ENCODE measurements at regions not wholly inside any gene's neighbourhood (a gene's known extent, or its start where the extent isn't known, plus 50 kb on each side); places are given as distances from the start of the nearest gene placed in this dataset.

DNA sequence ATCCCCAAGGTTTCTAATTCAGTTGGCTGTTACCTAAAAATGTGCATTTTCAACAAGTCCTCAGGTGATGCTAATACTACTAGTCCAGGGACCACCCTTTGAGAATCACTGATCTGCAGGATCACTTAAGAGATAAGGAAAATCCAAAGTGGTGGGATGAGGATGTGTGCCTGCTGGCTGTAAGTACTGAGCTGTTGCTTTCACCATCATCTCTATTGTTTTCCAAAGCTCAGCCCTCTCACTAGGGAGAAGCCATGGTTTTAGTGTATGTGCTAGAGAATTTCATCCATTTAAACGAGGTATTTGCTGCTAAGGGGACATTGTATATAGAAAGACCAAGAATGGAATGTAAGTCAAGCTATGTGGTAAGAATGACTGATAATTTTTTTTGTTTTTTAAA is 202.3 kb downstream of the KIF21A start:
- no peaks in the 10 kb centered on the region for H3K9me3 Mint-ChIP-seq
- DNase-seq (no peak), ATAC-seq (no peak)
- no peak overlapping the region for H3K27ac Mint-ChIP-seq
- no peaks in the 10 kb centered on the region for H3K27me3 Mint-ChIP-seq
- H3K4me3 Mint-ChIP-seq = no peak overlapping the region
- H3K4me1 Mint-ChIP-seq = no peaks in the 10 kb centered on the region

DNA sequence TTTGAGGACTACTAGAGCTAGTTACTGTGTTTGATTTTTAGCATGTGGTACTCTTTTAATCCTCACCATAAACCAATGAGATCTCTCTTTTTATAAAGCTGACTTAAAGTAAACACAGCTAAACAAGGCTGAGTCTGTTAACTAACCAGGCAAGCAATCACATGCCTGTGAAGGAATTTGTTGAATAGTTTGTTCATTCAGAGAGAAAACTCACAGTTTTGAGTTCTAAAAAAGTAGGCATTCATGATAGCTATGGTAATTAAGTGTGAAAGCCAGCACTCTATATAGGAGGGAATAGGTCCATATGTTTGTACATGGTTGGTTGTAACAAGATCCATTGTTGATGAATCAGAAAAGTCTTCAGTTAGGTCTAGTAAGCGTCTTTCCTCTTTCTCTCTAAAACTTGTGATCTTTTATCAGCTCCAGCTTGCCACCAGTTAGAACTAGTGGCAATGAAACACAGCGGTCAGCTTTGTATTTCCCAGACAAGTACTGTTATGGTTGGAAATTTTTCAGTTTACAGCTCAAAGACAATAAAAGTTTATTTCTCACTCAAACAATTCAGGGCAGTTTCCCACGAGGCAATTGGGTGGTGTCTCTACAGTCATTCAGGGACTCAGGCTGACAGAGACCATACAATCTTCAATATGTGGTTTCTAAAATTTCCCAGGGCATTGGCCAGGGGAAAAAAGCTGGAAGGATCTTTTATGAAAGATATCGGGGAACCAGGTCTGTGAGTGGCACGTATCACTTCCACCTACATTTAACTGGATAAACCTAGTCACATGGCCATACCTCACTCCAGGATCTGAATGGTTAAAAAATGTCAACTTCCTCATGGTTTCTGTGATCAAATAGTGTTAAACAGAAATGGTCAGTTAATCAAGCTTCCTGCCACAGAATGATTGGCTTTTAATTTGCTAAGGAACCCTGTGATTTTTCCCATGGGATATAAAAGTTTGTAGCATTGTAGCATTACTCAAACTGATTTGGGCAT is 203.1 kb downstream of the KIF21A start:
- Mint-ChIP-seq H3K4me3 (no peak overlapping the region), H3K27ac (no peak overlapping the region), H3K4me1 (no peaks in the 10 kb centered on the region), H3K9me3 (no peaks in the 10 kb centered on the region), H3K27me3 (no peaks in the 10 kb centered on the region)
- no peak for DNase-seq
- no peak for ATAC-seq

GRCh38 chr12:39237004-39237403 is 205.9 kb downstream of the KIF21A start:
- DNase-seq = no peak
- Mint-ChIP-seq H3K27ac (no peak overlapping the region), H3K27me3 (no peaks in the 10 kb centered on the region), H3K9me3 (no peaks in the 10 kb centered on the region), H3K4me1 (no peaks in the 10 kb centered on the region), H3K4me3 (no peak overlapping the region)
- no peak for ATAC-seq

- H3K27me3 Mint-ChIP-seq = no peaks in the 10 kb centered on the region
- DNase-seq = no peak
- H3K4me3 Mint-ChIP-seq = no peak overlapping the region
- peak; percentile 49 for ATAC-seq
- H3K27ac Mint-ChIP-seq = no peak overlapping the region
- no peaks in the 10 kb centered on the region for H3K9me3 Mint-ChIP-seq
- no peaks in the 10 kb centered on the region for H3K4me1 Mint-ChIP-seq
These were observed 206.7 kb downstream of the KIF21A start for GRCh38 chr12:39235990-39236767.

GRCh38 chr12:39230086-39230485 is 212.8 kb downstream of the KIF21A start:
- ATAC-seq (no peak), DNase-seq (no peak)
- H3K9me3 Mint-ChIP-seq = peaks cover 7 to 10% of the 10 kb centered on the region in 2 donors
- no peaks in the 10 kb centered on the region for H3K27me3 Mint-ChIP-seq
- no peaks in the 10 kb centered on the region for H3K4me1 Mint-ChIP-seq
- H3K27ac Mint-ChIP-seq = no peak overlapping the region
- H3K4me3 Mint-ChIP-seq = no peak overlapping the region

DNA sequence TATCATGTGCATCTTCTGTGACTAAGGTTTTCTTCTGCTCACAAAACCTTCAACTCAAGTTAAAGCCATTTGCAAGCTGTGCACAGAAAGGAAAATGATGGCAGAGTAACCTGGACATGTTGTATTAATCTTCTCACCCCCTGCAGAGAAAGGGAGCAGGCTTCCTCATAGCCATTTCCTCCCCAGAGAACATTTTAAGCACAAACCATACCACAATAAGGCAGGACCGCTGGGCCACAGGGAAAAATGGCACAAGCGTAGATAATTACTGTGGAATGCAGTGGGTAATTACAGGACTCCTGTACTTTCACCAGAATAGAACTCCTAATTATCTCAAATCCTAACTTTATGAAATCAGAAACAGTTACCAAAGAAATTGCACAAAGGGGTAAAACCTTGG is 215.7 kb downstream of the KIF21A start:
- no peak overlapping the region for H3K27ac Mint-ChIP-seq
- no peaks in the 10 kb centered on the region for H3K4me1 Mint-ChIP-seq
- ATAC-seq (no peak), DNase-seq (no peak)
- no peaks in the 10 kb centered on the region for H3K27me3 Mint-ChIP-seq
- peaks cover 14 to 23% of the 10 kb centered on the region in 2 donors for H3K9me3 Mint-ChIP-seq
- no peak overlapping the region for H3K4me3 Mint-ChIP-seq

DNA sequence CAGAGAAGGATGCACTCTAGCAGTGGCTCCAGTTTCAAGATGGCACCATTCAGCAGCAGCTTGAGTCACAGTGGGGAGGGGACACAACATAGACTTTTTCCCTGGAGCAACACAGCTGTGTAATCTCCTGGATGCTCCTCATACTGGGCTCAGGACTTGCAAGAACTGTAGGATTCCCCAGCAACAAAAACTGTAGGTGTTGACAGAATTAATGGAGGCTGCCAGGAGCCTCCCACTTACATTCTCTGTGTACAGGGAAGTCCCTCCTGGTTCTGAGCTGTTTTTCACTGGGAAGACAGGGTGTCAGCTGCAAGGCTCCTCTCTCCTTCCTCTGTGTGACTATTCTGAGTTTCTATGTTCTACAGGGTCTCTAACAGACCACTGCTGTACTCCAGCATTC is 217.9 kb downstream of the KIF21A start:
- H3K4me1 Mint-ChIP-seq = no peaks in the 10 kb centered on the region
- no peak for ATAC-seq
- peaks cover 5 to 30% of the 10 kb centered on the region in 2 donors for H3K9me3 Mint-ChIP-seq
- H3K27me3 Mint-ChIP-seq = no peaks in the 10 kb centered on the region
- no peak for DNase-seq
- no peak overlapping the region for H3K4me3 Mint-ChIP-seq
- no peak overlapping the region for H3K27ac Mint-ChIP-seq

GRCh38 chr12:39205969-39206368 is 237.0 kb downstream of the KIF21A start:
- Mint-ChIP-seq H3K4me3 (no peak overlapping the region), H3K27me3 (no peaks in the 10 kb centered on the region), H3K27ac (no peak overlapping the region), H3K9me3 (peaks cover 21 to 25% of the 10 kb centered on the region in 2 donors), H3K4me1 (no peaks in the 10 kb centered on the region)
- DNase-seq = no peak
- no peak for ATAC-seq

DNA sequence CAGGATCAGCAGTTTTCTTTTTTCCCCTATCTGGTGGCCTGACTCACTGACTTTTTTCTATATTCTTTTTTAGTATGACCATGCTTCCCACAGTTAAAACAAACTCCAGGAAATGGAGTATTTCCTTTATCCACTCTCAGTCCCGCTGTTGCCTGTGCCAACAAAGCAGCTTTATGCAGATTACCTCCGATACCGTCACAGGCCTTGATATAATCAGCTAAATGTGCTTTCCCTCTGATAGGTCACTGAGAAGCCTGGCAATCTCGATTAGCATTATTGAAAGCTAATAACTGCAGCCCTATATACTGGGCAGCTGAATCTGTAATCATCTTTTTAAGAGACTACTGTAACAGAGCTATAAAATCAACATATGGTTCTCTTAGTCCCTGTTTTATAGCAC is 243.6 kb downstream of the KIF21A start:
- Mint-ChIP-seq H3K27ac (no peak overlapping the region), H3K27me3 (no peaks in the 10 kb centered on the region), H3K4me1 (no peaks in the 10 kb centered on the region), H3K9me3 (peaks cover 3 to 13% of the 10 kb centered on the region in 2 donors), H3K4me3 (no peak overlapping the region)
- ATAC-seq (no peak), DNase-seq (no peak)

GRCh38 chr12:39188689-39189088 is 254.2 kb downstream of the KIF21A start:
- Mint-ChIP-seq H3K9me3 (no peaks in the 10 kb centered on the region), H3K27me3 (no peaks in the 10 kb centered on the region), H3K4me1 (no peaks in the 10 kb centered on the region), H3K4me3 (no peak overlapping the region), H3K27ac (no peak overlapping the region)
- no peak for ATAC-seq
- DNase-seq = no peak

- no peak for DNase-seq
- H3K4me3 Mint-ChIP-seq = no peak overlapping the region
- no peaks in the 10 kb centered on the region for H3K27me3 Mint-ChIP-seq
- ATAC-seq = no peak
- no peaks in the 10 kb centered on the region for H3K4me1 Mint-ChIP-seq
- H3K9me3 Mint-ChIP-seq = no peaks in the 10 kb centered on the region
- no peak overlapping the region for H3K27ac Mint-ChIP-seq
These were observed 256.2 kb downstream of the KIF21A start for GRCh38 chr12:39186744-39187143.

DNA sequence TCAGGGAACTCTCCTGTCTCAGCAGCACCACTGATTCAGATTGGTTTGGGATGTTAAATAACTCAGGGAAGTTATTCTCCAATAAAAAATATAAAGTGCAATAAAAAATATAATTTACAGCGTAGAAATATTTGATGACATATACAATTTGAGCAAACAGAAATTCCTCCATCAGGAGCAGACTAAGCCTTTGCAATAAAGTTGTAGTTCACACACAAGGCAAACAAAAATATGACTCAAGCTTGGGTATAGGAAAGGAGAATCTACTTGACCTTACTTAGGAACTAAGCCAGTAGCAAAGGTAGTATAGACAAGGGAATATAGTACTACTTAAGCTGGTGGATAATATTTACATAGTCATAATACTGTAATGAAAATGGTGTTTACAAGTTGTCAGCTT is 264.1 kb downstream of the KIF21A start:
- no peak for ATAC-seq
- Mint-ChIP-seq H3K4me3 (no peak overlapping the region), H3K9me3 (no peaks in the 10 kb centered on the region), H3K4me1 (no peaks in the 10 kb centered on the region), H3K27me3 (no peaks in the 10 kb centered on the region), H3K27ac (no peak overlapping the region)
- no peak for DNase-seq

- no peaks in the 10 kb centered on the region for H3K9me3 Mint-ChIP-seq
- no peak for ATAC-seq
- no peaks in the 10 kb centered on the region for H3K27me3 Mint-ChIP-seq
- DNase-seq = no peak
- H3K27ac Mint-ChIP-seq = no peak overlapping the region
- H3K4me1 Mint-ChIP-seq = no peaks in the 10 kb centered on the region
- no peak overlapping the region for H3K4me3 Mint-ChIP-seq
These were observed 266.6 kb downstream of the KIF21A start for GRCh38 chr12:39176356-39176755.

DNA sequence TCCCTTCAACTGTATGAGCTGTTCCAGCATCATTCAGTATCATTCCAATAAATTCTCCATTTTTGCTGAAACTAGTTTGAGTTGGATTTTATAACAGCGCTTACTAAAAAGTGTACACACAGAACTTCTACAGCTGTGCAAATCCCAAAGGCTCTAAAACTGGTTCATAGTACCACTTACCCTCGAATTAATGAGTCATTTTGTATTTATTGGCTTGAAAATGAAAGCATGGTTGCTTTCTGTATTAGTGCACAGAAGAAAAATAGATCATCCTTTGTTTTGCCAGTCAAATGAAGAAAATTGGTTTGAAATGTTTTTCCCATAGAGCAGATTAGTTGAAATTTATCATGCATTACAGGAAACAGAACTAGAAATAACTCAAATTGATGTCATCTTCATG is 268.3 kb upstream of the CPNE8 start:
- Mint-ChIP-seq H3K27me3 (no peaks in the 10 kb centered on the region), H3K4me3 (no peak overlapping the region), H3K4me1 (no peaks in the 10 kb centered on the region), H3K27ac (no peak overlapping the region), H3K9me3 (no peaks in the 10 kb centered on the region)
- DNase-seq (no peak), ATAC-seq (no peak)

DNA sequence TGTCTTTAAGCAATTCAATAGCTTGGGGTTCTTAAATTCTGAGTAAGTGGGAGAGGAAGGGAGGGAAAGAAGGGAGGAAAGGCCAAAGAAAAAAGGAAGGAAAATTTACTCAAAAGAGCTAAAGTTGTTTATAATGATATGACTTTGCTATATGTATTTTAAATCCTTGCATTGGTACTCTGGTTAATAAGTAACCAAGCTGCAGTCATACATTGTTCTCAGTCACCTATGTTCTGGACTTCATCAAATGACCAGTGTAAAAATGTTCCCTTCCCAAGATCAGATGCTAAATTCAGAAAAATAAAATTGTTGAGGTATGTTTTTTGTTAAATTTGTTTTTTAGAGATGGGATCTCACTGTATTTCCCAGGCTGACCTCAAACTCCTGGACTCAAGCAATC is 259.9 kb upstream of the CPNE8 start:
- H3K27ac Mint-ChIP-seq = no peak overlapping the region
- no peak for DNase-seq

DNA sequence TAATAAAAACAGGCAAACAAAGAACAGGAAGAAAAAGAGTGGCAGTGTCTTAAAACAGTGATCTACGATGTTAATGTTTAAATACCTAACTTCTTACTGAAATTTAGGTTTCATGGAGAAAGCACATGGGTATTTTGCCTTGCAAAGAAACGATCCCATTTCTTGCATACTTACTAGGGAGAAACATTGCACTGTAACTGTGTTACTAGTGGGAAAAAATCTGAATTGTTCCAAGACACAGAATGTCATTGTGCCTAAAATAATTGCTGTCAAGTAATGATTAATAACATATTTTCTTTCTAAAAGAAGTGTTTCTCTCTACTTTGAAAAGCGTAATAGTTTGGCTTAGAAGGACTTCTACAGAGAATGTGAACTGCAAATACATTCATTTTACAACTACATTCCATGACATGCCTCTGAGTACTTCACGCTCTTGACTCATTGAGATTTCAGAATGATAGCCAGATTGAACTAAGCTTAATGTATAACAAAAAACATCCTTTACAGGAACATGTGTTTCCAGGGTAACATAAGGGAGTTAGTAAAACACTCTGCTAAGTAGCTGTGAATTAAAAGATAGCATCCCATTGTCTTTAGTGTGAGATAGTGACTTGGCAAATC is 256.2 kb upstream of the CPNE8 start:
- Mint-ChIP-seq H3K4me1 (no peaks in the 10 kb centered on the region), H3K4me3 (no peak overlapping the region), H3K27me3 (no peaks in the 10 kb centered on the region), H3K9me3 (peaks cover 0 to 11% of the 10 kb centered on the region in 2 donors), H3K27ac (no peak overlapping the region)
- ATAC-seq (no peak), DNase-seq (no peak)

More for the DNA sequence above, 259.9 kb upstream of the CPNE8 start:
- Mint-ChIP-seq H3K4me1 (no peaks in the 10 kb centered on the region), H3K9me3 (peaks cover 0 to 7% of the 10 kb centered on the region in 2 donors), H3K27me3 (no peaks in the 10 kb centered on the region), H3K4me3 (no peak overlapping the region)
- no peak for ATAC-seq

Measured in stimulated activated naive CD8-positive, alpha-beta T cell treated with anti-CD3 and anti-CD28 coated beads, Interleukin-15, amount 100 ng/mL, for 72 hours (primary cell).